ENCODE measurements at regions not wholly inside any gene's neighbourhood (a gene's known extent, or its start where the extent isn't known, plus 50 kb on each side); places are given as distances from the start of the nearest gene placed in this dataset.

DNA sequence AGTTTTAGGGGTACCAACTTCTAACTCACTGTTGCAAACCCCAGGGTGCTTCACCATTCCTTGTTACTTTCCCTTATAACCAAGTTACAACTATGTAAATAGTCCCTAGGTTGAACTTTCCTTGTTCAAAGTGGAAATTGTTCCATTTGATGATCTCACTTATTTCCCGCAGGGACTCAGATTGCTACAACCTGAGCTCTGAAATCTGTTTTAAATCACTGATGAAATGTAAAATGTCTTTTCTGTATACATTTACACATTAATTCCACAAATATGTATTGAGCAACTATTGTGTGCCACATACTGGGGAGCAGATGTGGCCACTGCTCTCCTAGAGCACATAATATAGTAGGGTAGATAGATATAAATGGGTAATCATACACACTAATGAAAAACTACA lies 69.1 kb upstream of the TARS1 start:
- Histone ChIP-seq H3K27me3 (ENCODE audit: control insufficient read depth in 2 of 2, insufficient read depth in 2 of 2, low read length in 2 of 2) (no peaks in the 10 kb centered on the region), H3K79me2 (ENCODE audit: control insufficient read depth, insufficient read depth, low read length) (no peaks in the 10 kb centered on the region), H3K36me3 (ENCODE audit: control insufficient read depth in 2 of 2, extremely low read depth in 1 of 2, insufficient read depth in 2 of 2, low read length in 2 of 2) (no peaks in the 10 kb centered on the region), H3K9ac (replicated peaks; ENCODE audit: extremely low read depth, insufficient read depth, low read length) (no peak overlapping the region), H3K27ac (ENCODE audit: insufficient read depth, low read depth, low read length) (no peak overlapping the region), H3K9me3 (replicated peaks; ENCODE audit: control insufficient read depth, insufficient read depth, low read length) (no peaks in the 10 kb centered on the region), H2AFZ (ENCODE audit: low read depth, low read length) (no peak overlapping the region), H4K20me1 (replicated peaks; ENCODE audit: control insufficient read depth, extremely low read depth, insufficient read depth, low read length) (no peaks in the 10 kb centered on the region), H3K9me1 (replicated peaks; ENCODE audit: control insufficient read depth, extremely low read depth, insufficient read depth, low read length) (no peaks in the 10 kb centered on the region), H3K4me3 (replicated peaks in 1 of 3; ENCODE audit: insufficient read depth in 1 of 3, low read depth in 1 of 3, low read length in 3 of 3) (no peak overlapping the region), H3K4me2 (ENCODE audit: insufficient read depth, low read length) (no peak overlapping the region), H3K4me1 (ENCODE audit: control insufficient read depth, extremely low read depth, insufficient read depth, low read length) (peaks cover 15% of the 10 kb centered on the region)
- dilution Hi-C loops (cut with MboI; ENCODE audit: extremely low pct_ligation_motif_present, low sequenced_read_pairs) (no loop called here), intact Hi-C loops (cut with micrococcal nuclease) (loop anchor here (5.0 kb wide), 2 partner anchors 324 to 774 kb away; no protein-coding TSS in a partner anchor)
- BruUV-seq (replicated peaks) = no TSS peak
- TF ChIP-seq FOS (IDR thresholded peaks at IDR 0.05; ENCODE audit: borderline replicate concordance, insufficient read depth, low read length) (no peak), POLR2AphosphoS5 (IDR thresholded peaks at IDR 0.05; ENCODE audit: insufficient read depth, low read depth, low read length) (no peak), GATA2 (IDR thresholded peaks at IDR 0.05; ENCODE audit: insufficient read depth, insufficient read length, low read depth, low read length) (no peak), EZH2 (IDR thresholded peaks at IDR 0.05; ENCODE audit: borderline replicate concordance, low read depth, low read length, severe bottlenecking) (no peak), POLR2A (IDR thresholded peaks at IDR 0.05; ENCODE audit: low read depth, low read length) (no peak), MYC (IDR thresholded peaks at IDR 0.05; ENCODE audit: low read depth, low read length) (no peak), JUN (IDR thresholded peaks at IDR 0.05; ENCODE audit: borderline replicate concordance, insufficient read depth, insufficient read length, low read depth) (no peak), MAX (IDR thresholded peaks at IDR 0.05; ENCODE audit: insufficient read depth, insufficient read length) (no peak)
- TF ChIP-seq, protein P1, sequence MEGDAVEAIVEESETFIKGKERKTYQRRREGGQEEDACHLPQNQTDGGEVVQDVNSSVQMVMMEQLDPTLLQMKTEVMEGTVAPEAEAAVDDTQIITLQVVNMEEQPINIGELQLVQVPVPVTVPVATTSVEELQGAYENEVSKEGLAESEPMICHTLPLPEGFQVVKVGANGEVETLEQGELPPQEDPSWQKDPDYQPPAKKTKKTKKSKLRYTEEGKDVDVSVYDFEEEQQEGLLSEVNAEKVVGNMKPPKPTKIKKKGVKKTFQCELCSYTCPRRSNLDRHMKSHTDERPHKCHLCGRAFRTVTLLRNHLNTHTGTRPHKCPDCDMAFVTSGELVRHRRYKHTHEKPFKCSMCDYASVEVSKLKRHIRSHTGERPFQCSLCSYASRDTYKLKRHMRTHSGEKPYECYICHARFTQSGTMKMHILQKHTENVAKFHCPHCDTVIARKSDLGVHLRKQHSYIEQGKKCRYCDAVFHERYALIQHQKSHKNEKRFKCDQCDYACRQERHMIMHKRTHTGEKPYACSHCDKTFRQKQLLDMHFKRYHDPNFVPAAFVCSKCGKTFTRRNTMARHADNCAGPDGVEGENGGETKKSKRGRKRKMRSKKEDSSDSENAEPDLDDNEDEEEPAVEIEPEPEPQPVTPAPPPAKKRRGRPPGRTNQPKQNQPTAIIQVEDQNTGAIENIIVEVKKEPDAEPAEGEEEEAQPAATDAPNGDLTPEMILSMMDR (IDR thresholded peaks at IDR 0.05; ENCODE audit: extremely low read depth in 1 of 2, insufficient read depth in 1 of 2, low read depth in 1 of 2, low read length in 2 of 2) = no peak
- POLR2A ChIA-PET = no interaction called here
- CTCF ChIA-PET = no interaction called here
- no peak for FAIRE-seq
- DNase-seq (ENCODE audit: low read depth, low spot score) = no peak

Measured in endothelial cell of umbilical vein (primary cell).